Trophoblast cell (in vitro differentiated cells and primary cell): ENCODE measurements at regions not wholly inside any gene's neighbourhood (a gene's known extent, or its start where the extent isn't known, plus 50 kb on each side); places are given as distances from the start of the nearest gene placed in this dataset.

ENCODE experiments used
- DNase-seq, 2 donors: peaks; one replicate each; pipeline ENCODE4 v3.0.0-alpha.2; 2016
- H2AFZ ChIP-seq: 2 replicates; pipeline ENCODE4 v1.6.1; 2013; ENCODE audit warnings: low read length, moderate library complexity, mild to moderate bottlenecking; ENCODE audit not compliant: insufficient read depth, poor library complexity
- H2AK5ac ChIP-seq: 2 replicates; pipeline ENCODE4 v1.6.1; 2013; ENCODE audit warnings: mild to moderate bottlenecking, low read length
- H2BK120ac ChIP-seq: 2 replicates; pipeline ENCODE4 v1.6.1; 2013; ENCODE audit warnings: low read length, mild to moderate bottlenecking, moderate library complexity; ENCODE audit not compliant: insufficient read depth, poor library complexity
- H2BK12ac ChIP-seq: 2 replicates; pipeline ENCODE4 v1.6.1; 2013; ENCODE audit warnings: mild to moderate bottlenecking, low read length, moderate library complexity
- H2BK5ac ChIP-seq: 2 replicates; pipeline ENCODE4 v1.6.1; 2013; ENCODE audit warnings: low read length, low read depth, moderate library complexity, mild to moderate bottlenecking; ENCODE audit not compliant: poor library complexity
- H3K14ac ChIP-seq: 2 replicates; pipeline ENCODE4 v1.6.1; 2013; ENCODE audit warnings: mild to moderate bottlenecking, low read length
- H3K18ac ChIP-seq: 2 replicates; pipeline ENCODE4 v1.6.1; 2013; ENCODE audit warnings: mild to moderate bottlenecking, low read length
- H3K23ac ChIP-seq: 2 replicates; pipeline ENCODE4 v1.6.1; 2013; ENCODE audit warnings: low read length
- H3K27ac ChIP-seq: 2 replicates; pipeline ENCODE4 v1.5.1; 2013; ENCODE audit warnings: low read depth, mild to moderate bottlenecking, inconsistent platforms, low read length, moderate library complexity
- H3K27me3 ChIP-seq: 2 replicates; pipeline ENCODE4 v1.6.1; 2013; ENCODE audit warnings: inconsistent platforms, mild to moderate bottlenecking, low read length, moderate library complexity; ENCODE audit not compliant: insufficient read depth
- H3K36me3 ChIP-seq, 2 experiments: 1 replicate in 1 of 2; 2 replicates in 1 of 2; pipeline ENCODE4 v1.6.1; 2013; ENCODE audit warnings: low read length in 2 of 2, mild to moderate bottlenecking in 2 of 2, moderate library complexity in 1 of 2; ENCODE audit not compliant: insufficient read depth in 2 of 2, control insufficient read depth in 1 of 2
- H3K4ac ChIP-seq: 2 replicates; pipeline ENCODE4 v1.6.1; 2013; ENCODE audit warnings: low read depth, mild to moderate bottlenecking, low read length, moderate library complexity
- H3K4me1 ChIP-seq, 2 experiments: 1 replicate in 1 of 2; 2 replicates in 1 of 2; pipeline ENCODE4 v1.6.1; 2013; ENCODE audit warnings: low read length in 2 of 2, mild to moderate bottlenecking in 2 of 2, moderate library complexity in 1 of 2; ENCODE audit not compliant: insufficient read depth in 2 of 2, control insufficient read depth in 1 of 2
- H3K4me2 ChIP-seq: 2 replicates; pipeline ENCODE4 v1.6.1; 2013; ENCODE audit warnings: inconsistent platforms, mild to moderate bottlenecking, low read length, moderate library complexity
- H3K4me3 ChIP-seq: 2 replicates; pipeline ENCODE4 v1.5.1; 2013; ENCODE audit warnings: mild to moderate bottlenecking, low read depth, low read length, inconsistent platforms
- H3K79me1 ChIP-seq: one replicate; pipeline ENCODE4 v1.6.1; 2013; ENCODE audit warnings: low read length
- H3K79me2 ChIP-seq: 2 replicates; pipeline ENCODE4 v1.6.1; 2013; ENCODE audit warnings: low read length, mild to moderate bottlenecking; ENCODE audit not compliant: control insufficient read depth, insufficient read depth, poor library complexity
- H3K9ac ChIP-seq: 2 replicates; pipeline ENCODE4 v1.6.1; 2013; ENCODE audit warnings: mild to moderate bottlenecking, low read length
- H3K9me3 ChIP-seq: 2 replicates; pipeline ENCODE4 v1.6.1; 2013; ENCODE audit warnings: low read depth, mild to moderate bottlenecking, control low read depth, inconsistent platforms, low read length; ENCODE audit not compliant: insufficient read depth
- H4K12ac ChIP-seq: 2 replicates; pipeline ENCODE4 v1.6.1; 2013; ENCODE audit warnings: low read depth, mild to moderate bottlenecking, low read length, moderate library complexity
- H4K8ac ChIP-seq: 2 replicates; pipeline ENCODE4 v1.6.1; 2013; ENCODE audit warnings: low read depth, mild to moderate bottlenecking, low read length, moderate library complexity
- H4K91ac ChIP-seq: one replicate; pipeline ENCODE4 v1.6.1; 2013; ENCODE audit warnings: low read depth, mild to moderate bottlenecking, low read length, moderate library complexity
- WGBS: extraction: QIAGEN DNeasy Blood & Tissue Kit; methylation state at CpG from one replicate; pipeline ENCODE4 v1.1.7; 2013; ENCODE audit warnings: missing lambda C conversion rate; ENCODE audit not compliant: insufficient read length, insufficient coverage; ENCODE audit errors: extremely low coverage; 5-methylcytosine and 5-hydroxymethylcytosine counted together

DNA sequence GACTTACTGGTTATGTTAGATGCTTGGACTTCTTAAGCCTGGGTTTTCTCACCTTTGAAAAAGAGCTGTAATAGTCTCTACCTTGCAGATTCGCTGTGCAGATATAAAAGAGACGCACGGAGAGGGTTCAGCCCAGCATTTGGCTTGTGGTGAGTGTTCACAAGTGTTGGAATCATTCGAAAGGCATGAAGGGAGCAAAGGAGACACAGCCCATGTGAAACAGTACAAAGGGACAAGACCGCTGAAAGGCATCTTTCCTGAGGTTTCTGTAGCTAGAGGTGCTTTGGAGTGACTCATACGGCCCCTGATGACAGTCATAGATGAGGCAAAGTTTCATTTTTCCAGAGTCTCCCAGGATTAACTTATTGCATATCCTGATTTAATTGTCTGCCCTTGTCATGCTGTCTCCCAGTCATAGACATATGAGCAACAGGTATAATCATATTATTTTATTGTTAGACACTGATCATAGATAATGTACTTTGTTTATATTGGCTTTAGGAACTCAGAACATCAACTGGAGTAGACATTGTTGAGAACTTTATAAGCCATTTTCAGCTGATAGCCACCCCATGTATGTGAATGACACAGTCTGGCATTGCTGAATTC lies 171.1 kb downstream of the ADRA2A start:
- no peak overlapping the region for H2AK5ac ChIP-seq
- no peak overlapping the region for H2AFZ ChIP-seq
- no peak overlapping the region for H2BK120ac ChIP-seq
- no peaks in the 10 kb centered on the region for H3K36me3 ChIP-seq
- no peaks in the 10 kb centered on the region for H3K79me1 ChIP-seq
- no peak overlapping the region for H3K4me3 ChIP-seq
- no peak overlapping the region for H3K27ac ChIP-seq
- no peak overlapping the region for H4K8ac ChIP-seq
- H3K23ac ChIP-seq, result no peak overlapping the region
- H3K18ac ChIP-seq, result no peak overlapping the region
- H3K9me3 ChIP-seq, result no peaks in the 10 kb centered on the region
- H4K12ac ChIP-seq, result no peak overlapping the region
- H4K91ac ChIP-seq, result no peak overlapping the region
- peaks cover 3 to 9% of the 10 kb centered on the region in 2 experiments for H3K4me1 ChIP-seq
- no peak overlapping the region for H3K4me2 ChIP-seq
- H3K27me3 ChIP-seq, result no peaks in the 10 kb centered on the region
- no peaks in the 10 kb centered on the region for H3K79me2 ChIP-seq
- no peak overlapping the region for H3K9ac ChIP-seq
- WGBS, result no CpG with 5 or more reads among the region's 6 CpGs
- H2BK5ac ChIP-seq, result no peak overlapping the region
- no peak overlapping the region for H3K14ac ChIP-seq
- no peak overlapping the region for H2BK12ac ChIP-seq
- H3K4ac ChIP-seq, result no peak overlapping the region
- peak; percentile 93 to 98 for DNase-seq

GRCh38 chr10:111249925-111250324 lies 173.1 kb downstream of the ADRA2A start:
- H2BK5ac ChIP-seq, result no peak overlapping the region
- no peak overlapping the region for H3K18ac ChIP-seq
- no peaks in the 10 kb centered on the region for H3K36me3 ChIP-seq
- no peak overlapping the region for H2AK5ac ChIP-seq
- H2AFZ ChIP-seq, result no peak overlapping the region
- no peaks in the 10 kb centered on the region for H3K27me3 ChIP-seq
- WGBS, result no CpG with 5 or more reads among the region's 1 CpG
- H4K12ac ChIP-seq, result no peak overlapping the region
- H4K91ac ChIP-seq, result no peak overlapping the region
- H2BK120ac ChIP-seq, result no peak overlapping the region
- no peak overlapping the region for H4K8ac ChIP-seq
- H2BK12ac ChIP-seq, result no peak overlapping the region
- no peak for DNase-seq
- H3K27ac ChIP-seq, result no peak overlapping the region
- peaks cover 3 to 9% of the 10 kb centered on the region in 2 experiments for H3K4me1 ChIP-seq
- no peak overlapping the region for H3K14ac ChIP-seq
- no peak overlapping the region for H3K9ac ChIP-seq
- no peak overlapping the region for H3K4me2 ChIP-seq
- H3K79me2 ChIP-seq, result no peaks in the 10 kb centered on the region
- no peaks in the 10 kb centered on the region for H3K79me1 ChIP-seq
- H3K4ac ChIP-seq, result no peak overlapping the region
- no peak overlapping the region for H3K23ac ChIP-seq
- no peak overlapping the region for H3K4me3 ChIP-seq
- no peaks in the 10 kb centered on the region for H3K9me3 ChIP-seq

DNA sequence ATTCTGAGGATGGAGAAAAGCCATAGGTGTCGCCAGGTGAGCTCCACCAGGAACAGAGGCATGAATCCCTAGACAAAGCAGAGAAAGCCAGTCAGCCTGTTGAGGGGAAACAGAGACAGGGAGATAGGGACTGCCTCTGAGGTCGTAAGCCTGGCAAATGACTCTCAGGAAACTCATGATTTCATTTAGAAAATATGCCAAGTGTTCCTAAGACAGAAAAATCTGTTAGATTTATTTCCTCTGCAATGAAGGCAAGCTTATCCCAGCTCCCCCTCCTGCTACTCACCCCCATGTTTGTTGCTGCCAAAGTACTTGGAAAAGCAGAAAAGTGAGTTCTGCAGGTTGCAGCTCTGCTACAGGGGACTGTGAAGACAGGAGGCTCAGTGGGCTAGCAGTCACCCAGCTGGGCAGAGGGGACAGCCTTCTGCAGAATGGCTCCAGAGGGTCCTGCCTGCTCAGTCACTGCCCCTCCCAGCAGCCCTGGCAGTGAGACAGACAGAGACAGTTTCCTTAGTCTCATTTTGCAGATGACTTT lies 184.3 kb downstream of the ADRA2A start:
- peak overlapping the region; percentile 30 for H4K12ac ChIP-seq
- peak overlapping the region; percentile 77 for H4K8ac ChIP-seq
- H3K9ac ChIP-seq, result no peak overlapping the region
- peak overlapping the region; percentile 80 for H4K91ac ChIP-seq
- peaks cover 3% of the 10 kb centered on the region for H3K79me2 ChIP-seq
- no peaks in the 10 kb centered on the region for H3K27me3 ChIP-seq
- no peaks in the 10 kb centered on the region for H3K36me3 ChIP-seq
- no peak overlapping the region for H3K4me3 ChIP-seq
- WGBS, result no CpG with 5 or more reads among the region's 2 CpGs
- no peak overlapping the region for H3K23ac ChIP-seq
- DNase-seq, result no peak
- H3K14ac ChIP-seq, result peak overlapping the region; percentile 37
- peak overlapping the region; percentile 89 for H2BK12ac ChIP-seq
- peak overlapping the region; percentile 88 for H2AK5ac ChIP-seq
- H2BK120ac ChIP-seq, result peak overlapping the region; percentile 83
- peaks cover 8% of the 10 kb centered on the region for H3K79me1 ChIP-seq
- no peak overlapping the region for H3K4me2 ChIP-seq
- peak overlapping the region; percentile 71 for H3K18ac ChIP-seq
- peak overlapping the region; percentile 41 for H2AFZ ChIP-seq
- peak overlapping the region; percentile 63 for H2BK5ac ChIP-seq
- H3K27ac ChIP-seq, result peak overlapping the region; percentile 87
- H3K9me3 ChIP-seq, result no peaks in the 10 kb centered on the region
- H3K4ac ChIP-seq, result no peak overlapping the region
- H3K4me1 ChIP-seq, result peaks cover 7% of the 10 kb centered on the region in 2 experiments

- Histone ChIP-seq H2BK120ac (no peak overlapping the region), H3K23ac (no peak overlapping the region), H3K79me2 (peaks cover 3% of the 10 kb centered on the region), H2BK12ac (no peak overlapping the region), H3K4ac (no peak overlapping the region), H3K36me3 (no peaks in the 10 kb centered on the region), H3K4me3 (no peak overlapping the region), H2AFZ (no peak overlapping the region), H3K14ac (no peak overlapping the region), H3K9me3 (no peaks in the 10 kb centered on the region), H3K9ac (no peak overlapping the region), H2BK5ac (no peak overlapping the region), H4K91ac (no peak overlapping the region), H3K79me1 (peaks cover 6% of the 10 kb centered on the region), H3K4me1 (peaks cover 7% of the 10 kb centered on the region in 2 experiments), H4K12ac (no peak overlapping the region), H3K27me3 (no peaks in the 10 kb centered on the region), H3K18ac (no peak overlapping the region), H3K27ac (no peak overlapping the region), H2AK5ac (no peak overlapping the region), H3K4me2 (no peak overlapping the region), H4K8ac (no peak overlapping the region)
- no CpG with 5 or more reads among the region's 1 CpG for WGBS
- no peak for DNase-seq
These were observed 188.5 kb downstream of the ADRA2A start for GRCh38 chr10:111265341-111265740.
